ENCODE measurements at regions not wholly inside any gene's neighbourhood (a gene's known extent, or its start where the extent isn't known, plus 50 kb on each side); places are given as distances from the start of the nearest gene placed in this dataset.

DNA sequence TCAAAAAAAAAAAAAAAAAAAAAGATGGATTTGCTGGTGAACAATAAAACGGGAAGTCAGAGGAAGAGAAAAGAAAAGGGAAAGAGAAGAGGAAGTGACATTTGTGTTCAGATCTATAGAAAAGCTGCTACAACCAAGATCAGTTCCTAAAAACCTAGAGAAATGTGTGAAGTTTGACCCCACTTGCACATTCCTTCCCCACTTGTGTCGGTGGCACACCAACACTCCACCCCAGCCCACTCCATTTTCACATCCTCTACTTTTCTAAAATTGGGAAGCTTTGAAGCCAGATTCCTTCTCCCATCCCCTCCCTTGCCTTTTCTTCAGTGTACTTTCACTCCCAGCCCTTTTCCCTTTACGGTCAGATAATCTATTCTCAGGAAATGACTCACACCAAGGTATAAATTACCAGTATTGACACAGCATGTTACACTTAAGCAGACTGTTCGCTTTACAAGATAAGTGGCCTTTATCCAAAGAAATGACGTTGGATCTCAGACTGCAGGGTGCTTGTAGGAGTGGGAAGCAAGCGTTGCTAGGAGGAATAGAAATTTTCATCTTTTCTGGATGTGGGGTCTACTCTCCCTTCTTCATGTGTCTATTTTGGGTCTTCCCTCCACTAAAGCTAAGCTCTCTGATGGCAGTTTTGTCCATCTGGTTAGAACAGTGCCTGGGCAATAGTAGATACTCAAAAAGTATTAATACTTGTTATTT, 92.5 kb upstream of the ADGRF1 start (continued):
- TF ChIP-seq, protein P1, sequence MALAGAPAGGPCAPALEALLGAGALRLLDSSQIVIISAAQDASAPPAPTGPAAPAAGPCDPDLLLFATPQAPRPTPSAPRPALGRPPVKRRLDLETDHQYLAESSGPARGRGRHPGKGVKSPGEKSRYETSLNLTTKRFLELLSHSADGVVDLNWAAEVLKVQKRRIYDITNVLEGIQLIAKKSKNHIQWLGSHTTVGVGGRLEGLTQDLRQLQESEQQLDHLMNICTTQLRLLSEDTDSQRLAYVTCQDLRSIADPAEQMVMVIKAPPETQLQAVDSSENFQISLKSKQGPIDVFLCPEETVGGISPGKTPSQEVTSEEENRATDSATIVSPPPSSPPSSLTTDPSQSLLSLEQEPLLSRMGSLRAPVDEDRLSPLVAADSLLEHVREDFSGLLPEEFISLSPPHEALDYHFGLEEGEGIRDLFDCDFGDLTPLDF (CRISPR knock-in tag; IDR thresholded peaks at IDR 0.05) = no peak
- TF ChIP-seq SNAI1 (CRISPR knock-in tag; IDR thresholded peaks at IDR 0.05; ENCODE audit: borderline replicate concordance) (no peak), NRL (CRISPR knock-in tag; IDR thresholded peaks at IDR 0.05; ENCODE audit: borderline replicate concordance) (no peak), FLYWCH1 (CRISPR knock-in tag; IDR thresholded peaks at IDR 0.05) (no peak), ZEB1 (IDR thresholded peaks at IDR 0.05; ENCODE audit: insufficient replicate concordance, low read depth) (no peak), KDM5A (IDR thresholded peaks at IDR 0.05; ENCODE audit: borderline replicate concordance, low read length) (no peak), ZNF343 (CRISPR knock-in tag; IDR thresholded peaks at IDR 0.05) (no peak), HES4 (CRISPR knock-in tag; IDR thresholded peaks at IDR 0.05; ENCODE audit: borderline replicate concordance) (no peak), THAP11 (CRISPR knock-in tag; IDR thresholded peaks at IDR 0.05) (no peak; the same call in 1 of the 2 replicates), GTF2F1 (IDR thresholded peaks at IDR 0.05; ENCODE audit: low read length) (no peak), NBN (conservative IDR thresholded peaks at IDR 0.05) (no peak), TGIF2 (CRISPR knock-in tag; IDR thresholded peaks at IDR 0.05) (no peak), MED8 (CRISPR knock-in tag; IDR thresholded peaks at IDR 0.05; ENCODE audit: insufficient replicate concordance) (no peak)
- TF ChIP-seq, protein P2, sequence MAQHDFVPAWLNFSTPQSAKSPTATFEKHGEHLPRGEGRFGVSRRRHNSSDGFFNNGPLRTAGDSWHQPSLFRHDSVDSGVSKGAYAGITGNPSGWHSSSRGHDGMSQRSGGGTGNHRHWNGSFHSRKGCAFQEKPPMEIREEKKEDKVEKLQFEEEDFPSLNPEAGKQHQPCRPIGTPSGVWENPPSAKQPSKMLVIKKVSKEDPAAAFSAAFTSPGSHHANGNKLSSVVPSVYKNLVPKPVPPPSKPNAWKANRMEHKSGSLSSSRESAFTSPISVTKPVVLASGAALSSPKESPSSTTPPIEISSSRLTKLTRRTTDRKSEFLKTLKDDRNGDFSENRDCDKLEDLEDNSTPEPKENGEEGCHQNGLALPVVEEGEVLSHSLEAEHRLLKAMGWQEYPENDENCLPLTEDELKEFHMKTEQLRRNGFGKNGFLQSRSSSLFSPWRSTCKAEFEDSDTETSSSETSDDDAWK (CRISPR knock-in tag; IDR thresholded peaks at IDR 0.05) = no peak
- TF ChIP-seq, protein P3, sequence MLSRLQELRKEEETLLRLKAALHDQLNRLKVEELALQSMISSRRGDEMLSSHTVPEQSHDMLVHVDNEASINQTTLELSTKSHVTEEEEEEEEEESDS (CRISPR knock-in tag; IDR thresholded peaks at IDR 0.05; ENCODE audit: borderline replicate concordance) = no peak
- TF ChIP-seq, protein P4, sequence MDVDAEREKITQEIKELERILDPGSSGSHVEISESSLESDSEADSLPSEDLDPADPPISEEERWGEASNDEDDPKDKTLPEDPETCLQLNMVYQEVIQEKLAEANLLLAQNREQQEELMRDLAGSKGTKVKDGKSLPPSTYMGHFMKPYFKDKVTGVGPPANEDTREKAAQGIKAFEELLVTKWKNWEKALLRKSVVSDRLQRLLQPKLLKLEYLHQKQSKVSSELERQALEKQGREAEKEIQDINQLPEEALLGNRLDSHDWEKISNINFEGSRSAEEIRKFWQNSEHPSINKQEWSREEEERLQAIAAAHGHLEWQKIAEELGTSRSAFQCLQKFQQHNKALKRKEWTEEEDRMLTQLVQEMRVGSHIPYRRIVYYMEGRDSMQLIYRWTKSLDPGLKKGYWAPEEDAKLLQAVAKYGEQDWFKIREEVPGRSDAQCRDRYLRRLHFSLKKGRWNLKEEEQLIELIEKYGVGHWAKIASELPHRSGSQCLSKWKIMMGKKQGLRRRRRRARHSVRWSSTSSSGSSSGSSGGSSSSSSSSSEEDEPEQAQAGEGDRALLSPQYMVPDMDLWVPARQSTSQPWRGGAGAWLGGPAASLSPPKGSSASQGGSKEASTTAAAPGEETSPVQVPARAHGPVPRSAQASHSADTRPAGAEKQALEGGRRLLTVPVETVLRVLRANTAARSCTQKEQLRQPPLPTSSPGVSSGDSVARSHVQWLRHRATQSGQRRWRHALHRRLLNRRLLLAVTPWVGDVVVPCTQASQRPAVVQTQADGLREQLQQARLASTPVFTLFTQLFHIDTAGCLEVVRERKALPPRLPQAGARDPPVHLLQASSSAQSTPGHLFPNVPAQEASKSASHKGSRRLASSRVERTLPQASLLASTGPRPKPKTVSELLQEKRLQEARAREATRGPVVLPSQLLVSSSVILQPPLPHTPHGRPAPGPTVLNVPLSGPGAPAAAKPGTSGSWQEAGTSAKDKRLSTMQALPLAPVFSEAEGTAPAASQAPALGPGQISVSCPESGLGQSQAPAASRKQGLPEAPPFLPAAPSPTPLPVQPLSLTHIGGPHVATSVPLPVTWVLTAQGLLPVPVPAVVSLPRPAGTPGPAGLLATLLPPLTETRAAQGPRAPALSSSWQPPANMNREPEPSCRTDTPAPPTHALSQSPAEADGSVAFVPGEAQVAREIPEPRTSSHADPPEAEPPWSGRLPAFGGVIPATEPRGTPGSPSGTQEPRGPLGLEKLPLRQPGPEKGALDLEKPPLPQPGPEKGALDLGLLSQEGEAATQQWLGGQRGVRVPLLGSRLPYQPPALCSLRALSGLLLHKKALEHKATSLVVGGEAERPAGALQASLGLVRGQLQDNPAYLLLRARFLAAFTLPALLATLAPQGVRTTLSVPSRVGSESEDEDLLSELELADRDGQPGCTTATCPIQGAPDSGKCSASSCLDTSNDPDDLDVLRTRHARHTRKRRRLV (CRISPR knock-in tag; IDR thresholded peaks at IDR 0.05) = no peak
- TF ChIP-seq, protein P5, sequence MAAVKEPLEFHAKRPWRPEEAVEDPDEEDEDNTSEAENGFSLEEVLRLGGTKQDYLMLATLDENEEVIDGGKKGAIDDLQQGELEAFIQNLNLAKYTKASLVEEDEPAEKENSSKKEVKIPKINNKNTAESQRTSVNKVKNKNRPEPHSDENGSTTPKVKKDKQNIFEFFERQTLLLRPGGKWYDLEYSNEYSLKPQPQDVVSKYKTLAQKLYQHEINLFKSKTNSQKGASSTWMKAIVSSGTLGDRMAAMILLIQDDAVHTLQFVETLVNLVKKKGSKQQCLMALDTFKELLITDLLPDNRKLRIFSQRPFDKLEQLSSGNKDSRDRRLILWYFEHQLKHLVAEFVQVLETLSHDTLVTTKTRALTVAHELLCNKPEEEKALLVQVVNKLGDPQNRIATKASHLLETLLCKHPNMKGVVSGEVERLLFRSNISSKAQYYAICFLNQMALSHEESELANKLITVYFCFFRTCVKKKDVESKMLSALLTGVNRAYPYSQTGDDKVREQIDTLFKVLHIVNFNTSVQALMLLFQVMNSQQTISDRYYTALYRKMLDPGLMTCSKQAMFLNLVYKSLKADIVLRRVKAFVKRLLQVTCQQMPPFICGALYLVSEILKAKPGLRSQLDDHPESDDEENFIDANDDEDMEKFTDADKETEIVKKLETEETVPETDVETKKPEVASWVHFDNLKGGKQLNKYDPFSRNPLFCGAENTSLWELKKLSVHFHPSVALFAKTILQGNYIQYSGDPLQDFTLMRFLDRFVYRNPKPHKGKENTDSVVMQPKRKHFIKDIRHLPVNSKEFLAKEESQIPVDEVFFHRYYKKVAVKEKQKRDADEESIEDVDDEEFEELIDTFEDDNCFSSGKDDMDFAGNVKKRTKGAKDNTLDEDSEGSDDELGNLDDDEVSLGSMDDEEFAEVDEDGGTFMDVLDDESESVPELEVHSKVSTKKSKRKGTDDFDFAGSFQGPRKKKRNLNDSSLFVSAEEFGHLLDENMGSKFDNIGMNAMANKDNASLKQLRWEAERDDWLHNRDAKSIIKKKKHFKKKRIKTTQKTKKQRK (IDR thresholded peaks at IDR 0.05; ENCODE audit: low read length) = no peak
- TF ChIP-seq, protein P6, sequence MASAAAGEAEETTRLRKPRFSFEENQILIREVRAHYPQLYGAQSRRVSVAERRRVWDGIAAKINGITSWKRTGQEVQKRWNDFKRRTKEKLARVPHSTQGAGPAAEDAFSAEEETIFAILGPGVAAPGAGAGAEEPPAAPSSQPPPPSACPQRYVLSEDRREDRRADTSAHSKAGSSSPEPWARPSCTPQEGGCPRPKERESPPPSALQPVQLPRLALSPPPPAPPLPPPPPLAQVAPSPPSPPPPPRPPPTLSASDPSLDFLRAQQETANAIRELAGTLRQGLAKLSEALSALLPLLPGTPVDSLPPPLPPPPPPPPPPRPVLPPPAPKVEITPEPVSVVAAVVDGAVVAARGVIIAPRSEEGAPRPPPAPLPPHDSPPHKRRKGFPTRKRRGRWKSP (CRISPR knock-in tag; IDR thresholded peaks at IDR 0.05) = no peak
